ENCODE measurements at regions not wholly inside any gene's neighbourhood (a gene's known extent, or its start where the extent isn't known, plus 50 kb on each side); places are given as distances from the start of the nearest gene placed in this dataset.

GRCh38 chr19:33998739-33999345, 173.5 kb upstream of the LSM14A start:
- peak; percentile 52; the same call in 1 of the 2 replicates for TF ChIP-seq CTCF (IDR thresholded peaks at IDR 0.05)
- no peak for TF ChIP-seq POLR2AphosphoS5 (IDR thresholded peaks at IDR 0.05; ENCODE audit: low read depth, low read length)
- no peak for TF ChIP-seq SIN3A (IDR thresholded peaks at IDR 0.05; ENCODE audit: borderline replicate concordance, insufficient read depth, low read depth, low read length)
